PC-9 (cell line): ENCODE measurements at regions not wholly inside any gene's neighbourhood (a gene's known extent, or its start where the extent isn't known, plus 50 kb on each side); places are given as distances from the start of the nearest gene placed in this dataset.

ENCODE experiments used
- BruUV-seq: library from RNA; stranded (reverse); fragments of 400-500 nt; replicated peaks from 2 replicates; lab custom pipeline; 2021; lab: Mats Ljungman, UMichigan
- CTCF ChIA-PET: fragments of 300-600 bp; sonication (Branson Sonifier 250); formaldehyde crosslinking; loops from one replicate; lab custom pipeline; 2022; ENCODE audit warnings: antibody characterized with exemption; lab: Charles Lee
- POLR2A ChIA-PET: fragments of 300-600 bp; sonication (Branson Sonifier 250); formaldehyde crosslinking; loops from one replicate; lab custom pipeline; 2022; ENCODE audit warnings: antibody characterized with exemption; ENCODE audit not compliant: unreplicated experiment; lab: Charles Lee
- DNase-seq, 2 experiments: peaks; one replicate each; pipeline versions ENCODE4 v3.0.0 to v3.0.0-alpha.2; 2015 to 2022; ENCODE audit warnings: mixed read lengths in 1 of 2
- H2AFZ ChIP-seq: fragments of 200-600 bp; sonication (generic); 2 replicates; pipeline ENCODE4 v1.8.1; 2017; ENCODE audit warnings: antibody characterized with exemption
- H3F3A ChIP-seq: fragments of 200-600 bp; sonication (generic); 2 replicates; pipeline ENCODE4 v1.8.1; 2017; ENCODE audit warnings: antibody characterized with exemption, mild to moderate bottlenecking, low read depth; ENCODE audit not compliant: insufficient read depth
- H3K27ac ChIP-seq: fragments of 200-600 bp; sonication (generic); 2 replicates; pipeline ENCODE4 v1.6.1; 2016; ENCODE audit warnings: mixed run types
- H3K27me3 ChIP-seq: fragments of 200-600 bp; sonication (generic); 2 replicates; pipeline ENCODE4 v1.6.1; 2016; ENCODE audit warnings: low read depth, mixed run types; ENCODE audit not compliant: insufficient read depth
- H3K36me3 ChIP-seq: fragments of 200-600 bp; sonication (generic); 2 replicates; pipeline ENCODE4 v1.6.1; 2016; ENCODE audit warnings: low read depth, mixed run types
- H3K4me1 ChIP-seq: fragments of 200-600 bp; sonication (generic); replicated peaks from 2 replicates; pipeline ENCODE4 v1.6.1; 2016; ENCODE audit warnings: mixed run types; ENCODE audit not compliant: insufficient read depth
- H3K4me2 ChIP-seq: fragments of 200-600 bp; sonication (generic); 2 replicates; pipeline ENCODE4 v1.6.1; 2017; ENCODE audit warnings: mixed run types
- H3K4me3 ChIP-seq: fragments of 200-600 bp; sonication (generic); 2 replicates; pipeline ENCODE4 v1.6.1; 2016; ENCODE audit warnings: mixed run types
- H3K79me2 ChIP-seq: fragments of 200-600 bp; sonication (generic); 2 replicates; pipeline ENCODE4 v1.6.1; 2017; ENCODE audit warnings: low read depth, mixed run types
- H3K9me2 ChIP-seq: fragments of 200-600 bp; sonication (generic); 2 replicates; pipeline ENCODE4 v1.8.1; 2017; ENCODE audit warnings: mild to moderate bottlenecking; ENCODE audit not compliant: insufficient read depth
- H3K9me3 ChIP-seq: fragments of 200-600 bp; sonication (generic); 2 replicates; pipeline ENCODE4 v1.8.1; 2016; ENCODE audit warnings: low read depth; ENCODE audit not compliant: insufficient read depth
- H4K20me1 ChIP-seq: fragments of 200-600 bp; sonication (generic); 2 replicates; pipeline ENCODE4 v1.8.1; 2017; ENCODE audit not compliant: insufficient read depth
- CTCF ChIP-seq: fragments of 200-600 bp; sonication (generic); conservative IDR thresholded peaks from 2 replicates; pipeline ENCODE4 v1.6.1; 2017; ENCODE audit warnings: mixed run types, antibody characterized with exemption, mild to moderate bottlenecking, moderate library complexity
- EZH2 ChIP-seq: fragments of 200-600 bp; sonication (generic); IDR thresholded peaks from 2 replicates; pipeline ENCODE4 v1.8.0; 2017; ENCODE audit warnings: antibody characterized with exemption, low read depth
- intact Hi-C: fragments of 100-400 bp; cut with micrococcal nuclease; formaldehyde crosslinking; loops from one replicate; pipeline ENCODE4 v1.10.0; 2022; ENCODE audit not compliant: unreplicated experiment

- H2AFZ ChIP-seq = no peak overlapping the region
- H3K4me3 ChIP-seq = no peak overlapping the region
- CTCF ChIA-PET = no interaction called here
- no peaks in the 10 kb centered on the region for H3K9me2 ChIP-seq
- BruUV-seq = no TSS peak
- H3K9me3 ChIP-seq = no peaks in the 10 kb centered on the region
- no peaks in the 10 kb centered on the region for H3K36me3 ChIP-seq
- POLR2A ChIA-PET = no interaction called here
- DNase-seq = no peak
- intact Hi-C loops = no loop called here
- no peak overlapping the region for H3K4me2 ChIP-seq
- no peak overlapping the region for H3K27ac ChIP-seq
- no peaks in the 10 kb centered on the region for H3F3A ChIP-seq
- H3K79me2 ChIP-seq = no peaks in the 10 kb centered on the region
- TF ChIP-seq EZH2 = no peak
- TF ChIP-seq CTCF = no peak
- H3K4me1 ChIP-seq = no peaks in the 10 kb centered on the region
- no peaks in the 10 kb centered on the region for H4K20me1 ChIP-seq
- no peaks in the 10 kb centered on the region for H3K27me3 ChIP-seq
Observed at GRCh38 chr16:63922560-63922959, 1199.3 kb downstream of the CDH11 start.

- Histone ChIP-seq H3K36me3 (no peaks in the 10 kb centered on the region), H3K4me3 (no peak overlapping the region), H3K27me3 (no peaks in the 10 kb centered on the region), H4K20me1 (no peaks in the 10 kb centered on the region), H3F3A (no peaks in the 10 kb centered on the region), H3K27ac (no peak overlapping the region), H3K79me2 (no peaks in the 10 kb centered on the region), H3K4me2 (no peak overlapping the region), H3K9me3 (no peaks in the 10 kb centered on the region), H3K9me2 (no peaks in the 10 kb centered on the region), H3K4me1 (no peaks in the 10 kb centered on the region), H2AFZ (no peak overlapping the region)
- no peak for DNase-seq
- ChIA-PET POLR2A (no interaction called here), CTCF (no interaction called here)
- no TSS peak for BruUV-seq
- TF ChIP-seq EZH2 = no peak
- TF ChIP-seq CTCF = no peak
- intact Hi-C loops = no loop called here
Observed at GRCh38 chr16:63921737-63922295, 1200.0 kb downstream of the CDH11 start.

GRCh38 chr16:63913290-63913689 is 1208.6 kb downstream of the CDH11 start:
- H4K20me1 ChIP-seq = no peaks in the 10 kb centered on the region
- H3K9me2 ChIP-seq = no peaks in the 10 kb centered on the region
- POLR2A ChIA-PET = no interaction called here
- no peak overlapping the region for H3K4me3 ChIP-seq
- H3F3A ChIP-seq = no peaks in the 10 kb centered on the region
- DNase-seq = no peak
- no peaks in the 10 kb centered on the region for H3K9me3 ChIP-seq
- BruUV-seq = no TSS peak
- intact Hi-C loops = no loop called here
- H3K4me1 ChIP-seq = no peaks in the 10 kb centered on the region
- no peaks in the 10 kb centered on the region; the same call in 1 of the 2 replicates for H3K27me3 ChIP-seq
- no peak for TF ChIP-seq CTCF
- TF ChIP-seq EZH2 = no peak
- no peak overlapping the region for H3K27ac ChIP-seq
- CTCF ChIA-PET = no interaction called here
- no peak overlapping the region for H2AFZ ChIP-seq
- no peaks in the 10 kb centered on the region for H3K79me2 ChIP-seq
- no peaks in the 10 kb centered on the region for H3K36me3 ChIP-seq
- no peak overlapping the region for H3K4me2 ChIP-seq
